Chondrocyte (in vitro differentiated cells): ENCODE measurements at regions not wholly inside any gene's neighbourhood (a gene's known extent, or its start where the extent isn't known, plus 50 kb on each side); places are given as distances from the start of the nearest gene placed in this dataset.
"Not testable (repeated sequence)": the region's sequence is repeated elsewhere in the genome, so short reads cannot be mapped to it uniquely, and the experiment has no call there.

Experiments used
- DNase-seq: peaks from one replicate; pipeline ENCODE4 v3.0.0; 2021; ENCODE audit warnings: mixed read lengths, low spot score
- H3K27ac Mint-ChIP-seq: one replicate; pipeline ENCODE4 v1.8.0; 2021; ENCODE audit warnings: mild to moderate bottlenecking, moderate library complexity, mixed read lengths; ENCODE audit not compliant: unreplicated experiment
- H3K27me3 Mint-ChIP-seq: 2 replicates; pipeline ENCODE4 v1.8.0; 2021; ENCODE audit warnings: low read depth, mixed read lengths
- H3K36me3 Mint-ChIP-seq: 2 replicates; pipeline ENCODE4 v1.8.0; 2021; ENCODE audit warnings: low read depth, mixed read lengths
- H3K4me1 Mint-ChIP-seq: 2 replicates; pipeline ENCODE4 v1.8.0; 2021; ENCODE audit warnings: low read depth, mild to moderate bottlenecking, mixed read lengths
- H3K4me3 Mint-ChIP-seq: one replicate; pipeline ENCODE4 v1.8.0; 2021; ENCODE audit warnings: mild to moderate bottlenecking, moderate library complexity, mixed read lengths; ENCODE audit not compliant: unreplicated experiment
- H3K9me3 Mint-ChIP-seq: 2 replicates; pipeline ENCODE4 v1.8.0; 2021; ENCODE audit warnings: low read depth, mixed read lengths
- CTCF ChIP-seq: fragments of 200-600 bp; sonication (generic); IDR thresholded peaks from 2 replicates; pipeline ENCODE4 v1.5.0; 2021; ENCODE audit warnings: antibody characterized with exemption, mild to moderate bottlenecking, moderate library complexity

DNA sequence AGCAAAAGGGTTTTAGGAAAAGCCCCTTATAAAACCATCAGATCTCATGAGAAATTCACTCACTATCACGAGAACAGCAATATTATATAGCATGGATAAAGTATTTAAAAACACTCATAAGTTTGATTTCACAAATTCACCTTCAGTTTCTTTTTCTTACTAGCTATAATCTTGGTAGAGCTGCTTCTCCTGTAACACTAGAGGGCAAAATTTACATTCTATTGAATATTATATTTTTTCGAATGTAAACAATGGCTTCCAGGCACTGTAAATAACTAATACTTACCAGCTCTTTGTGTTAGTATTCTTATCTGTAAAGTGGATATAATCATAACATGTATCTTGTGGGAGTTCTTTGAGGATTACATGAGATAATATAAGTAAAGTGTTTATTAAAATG lies 259.6 kb downstream of the CCER1 start:
- TF ChIP-seq CTCF = peak; percentile 76
- H3K36me3 Mint-ChIP-seq = no peaks in the 10 kb centered on the region

GRCh38 chr12:90690120-90690519 lies 264.9 kb downstream of the CCER1 start:
- Mint-ChIP-seq H3K36me3 (no peaks in the 10 kb centered on the region), H3K27ac (no peak overlapping the region), H3K27me3 (no peaks in the 10 kb centered on the region), H3K4me3 (no peak overlapping the region), H3K9me3 (no peaks in the 10 kb centered on the region), H3K4me1 (no peaks in the 10 kb centered on the region)
- peak; percentile 32 for TF ChIP-seq CTCF
- DNase-seq = no peak

More for the DNA sequence above, 259.6 kb downstream of the CCER1 start:
- H3K9me3 Mint-ChIP-seq = no peaks in the 10 kb centered on the region
- no peak for DNase-seq
- H3K4me1 Mint-ChIP-seq = no peaks in the 10 kb centered on the region
- no peak overlapping the region for H3K4me3 Mint-ChIP-seq
- H3K27ac Mint-ChIP-seq = no peak overlapping the region
- H3K27me3 Mint-ChIP-seq = no peaks in the 10 kb centered on the region

DNA sequence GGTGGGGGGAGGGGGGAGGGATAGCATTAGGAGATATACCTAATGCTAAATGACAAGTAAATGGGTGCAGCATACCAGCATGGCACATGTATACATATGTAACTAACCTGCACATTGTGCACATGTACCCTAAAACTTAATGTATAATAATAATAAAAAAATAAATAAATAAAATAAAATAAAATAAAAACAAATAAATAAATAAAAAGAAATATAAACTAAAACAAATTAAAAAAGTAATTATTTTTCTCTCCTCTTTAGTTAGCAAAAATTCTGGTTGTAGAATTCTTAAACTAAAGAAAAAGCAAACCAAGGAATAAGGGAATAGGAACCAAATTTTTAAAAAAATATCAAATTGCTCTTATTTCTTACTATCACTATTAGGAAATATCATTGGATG lies 267.3 kb downstream of the CCER1 start:
- not testable (repeated sequence) for H3K36me3 Mint-ChIP-seq, H3K4me1 Mint-ChIP-seq, DNase-seq, H3K27ac Mint-ChIP-seq, H3K27me3 Mint-ChIP-seq, H3K9me3 Mint-ChIP-seq, H3K4me3 Mint-ChIP-seq

DNA sequence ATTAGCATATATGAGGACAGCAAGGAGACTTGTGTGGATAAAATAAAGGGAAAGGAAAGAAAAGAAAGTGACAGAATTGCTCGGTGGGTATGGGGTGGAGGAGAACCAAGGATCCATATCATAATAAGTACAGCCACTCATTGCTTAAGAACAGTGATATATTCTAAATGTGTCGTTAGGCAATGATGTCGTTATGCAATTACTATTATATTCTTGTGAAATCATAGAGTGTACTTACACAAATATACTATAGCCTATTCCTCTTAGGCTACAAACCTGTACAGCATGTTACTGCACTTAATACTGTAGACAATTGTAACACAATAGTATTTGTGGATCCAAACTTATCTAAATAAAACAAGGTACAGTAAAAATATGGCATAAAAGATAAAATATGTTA lies 271.1 kb downstream of the CCER1 start:
- no peak overlapping the region for H3K4me3 Mint-ChIP-seq
- no peaks in the 10 kb centered on the region for H3K36me3 Mint-ChIP-seq
- TF ChIP-seq CTCF = no peak
- no peak overlapping the region for H3K27ac Mint-ChIP-seq
- no peaks in the 10 kb centered on the region for H3K27me3 Mint-ChIP-seq
- no peaks in the 10 kb centered on the region for H3K9me3 Mint-ChIP-seq
- DNase-seq = no peak
- H3K4me1 Mint-ChIP-seq = peaks cover 21% of the 10 kb centered on the region

GRCh38 chr12:90682398-90682797 lies 272.6 kb downstream of the CCER1 start:
- Mint-ChIP-seq H3K36me3 (no peaks in the 10 kb centered on the region), H3K4me3 (no peak overlapping the region), H3K27me3 (no peaks in the 10 kb centered on the region), H3K9me3 (no peaks in the 10 kb centered on the region), H3K4me1 (peaks cover 21% of the 10 kb centered on the region), H3K27ac (no peak overlapping the region)
- TF ChIP-seq CTCF = no peak
- no peak for DNase-seq

DNA sequence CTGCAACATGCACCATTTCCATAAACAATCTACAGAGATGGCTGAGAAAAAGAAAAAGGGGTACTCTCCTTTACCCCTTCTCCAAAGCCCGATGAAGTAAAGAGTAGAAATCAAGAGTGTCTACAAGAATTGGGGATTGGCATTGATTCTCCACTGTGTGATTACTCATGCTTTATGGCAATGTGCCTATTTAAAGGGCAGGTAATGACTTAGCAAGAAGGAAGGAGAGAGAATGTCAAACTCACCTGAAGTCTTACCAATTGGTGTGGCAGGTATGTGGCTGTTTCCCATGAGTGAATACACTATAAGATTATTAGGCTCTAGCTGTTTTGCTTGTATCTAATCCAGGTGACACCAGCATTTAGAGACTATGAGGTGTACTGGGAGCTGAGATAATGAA lies 275.3 kb downstream of the CCER1 start:
- TF ChIP-seq CTCF = no peak
- H3K27me3 Mint-ChIP-seq = no peaks in the 10 kb centered on the region
- H3K4me1 Mint-ChIP-seq = peaks cover 21% of the 10 kb centered on the region
- no peak for DNase-seq
- no peak overlapping the region for H3K27ac Mint-ChIP-seq
- H3K4me3 Mint-ChIP-seq = no peak overlapping the region
- H3K9me3 Mint-ChIP-seq = no peaks in the 10 kb centered on the region
- no peaks in the 10 kb centered on the region for H3K36me3 Mint-ChIP-seq
